SKM-1 treated with dmso at 0.1 percent for 144 hours (cell line): ENCODE measurements at regions not wholly inside any gene's neighbourhood (a gene's known extent, or its start where the extent isn't known, plus 50 kb on each side); places are given as distances from the start of the nearest gene placed in this dataset.
"Not testable (repeated sequence)": the region's sequence is repeated elsewhere in the genome, so short reads cannot be mapped to it uniquely, and the experiment has no call there.

Source experiments
- DNase-seq: peaks from one replicate; lab custom pipeline; 2025; ENCODE audit not compliant: unreplicated experiment; lab: John Stamatoyannopoulos, UW

DNA sequence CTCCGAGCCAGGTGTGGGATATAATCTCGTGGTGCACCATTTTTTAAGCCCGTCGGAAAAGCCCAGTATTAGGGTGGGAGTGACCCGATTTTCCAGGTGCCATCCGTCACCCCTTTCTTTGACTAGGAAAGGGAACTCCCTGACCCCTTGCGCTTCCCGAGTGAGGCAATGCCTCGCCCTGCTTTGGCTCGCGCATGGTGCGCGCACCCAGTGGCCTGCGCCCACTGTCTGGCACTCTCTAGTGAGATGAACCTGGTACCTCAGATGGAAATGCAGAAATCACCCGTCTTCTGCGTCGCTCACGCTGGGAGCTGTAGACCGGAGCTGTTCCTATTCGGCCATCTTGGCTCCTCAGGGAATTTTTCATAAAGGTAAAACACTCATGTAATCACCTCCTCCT is 63.9 kb downstream of the RWDD3 start:
- DNase-seq: not testable (repeated sequence)

DNA sequence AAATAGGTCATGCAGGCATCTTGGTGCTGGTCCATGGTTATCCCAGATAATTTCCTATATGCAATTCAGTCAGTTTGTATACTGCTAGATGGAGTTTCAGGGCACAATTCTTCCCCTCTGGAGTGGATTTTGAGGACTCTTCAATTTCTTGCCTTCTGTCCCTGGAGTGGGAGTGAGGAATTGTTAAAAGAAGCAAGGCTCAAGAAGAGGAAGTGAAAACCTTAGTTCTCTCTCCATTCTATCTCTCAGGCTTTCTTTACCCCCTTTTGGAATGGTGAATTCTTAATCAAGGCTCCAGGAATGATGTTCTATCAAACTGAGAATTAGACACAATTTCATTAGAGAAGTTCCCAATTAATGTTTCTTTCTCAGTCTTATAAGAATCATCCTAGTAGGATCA is 67.1 kb downstream of the RWDD3 start:
- no peak for DNase-seq

- no peak for DNase-seq
Measured at GRCh38 chr1:95301614-95302013, 67.6 kb downstream of the RWDD3 start.

DNA sequence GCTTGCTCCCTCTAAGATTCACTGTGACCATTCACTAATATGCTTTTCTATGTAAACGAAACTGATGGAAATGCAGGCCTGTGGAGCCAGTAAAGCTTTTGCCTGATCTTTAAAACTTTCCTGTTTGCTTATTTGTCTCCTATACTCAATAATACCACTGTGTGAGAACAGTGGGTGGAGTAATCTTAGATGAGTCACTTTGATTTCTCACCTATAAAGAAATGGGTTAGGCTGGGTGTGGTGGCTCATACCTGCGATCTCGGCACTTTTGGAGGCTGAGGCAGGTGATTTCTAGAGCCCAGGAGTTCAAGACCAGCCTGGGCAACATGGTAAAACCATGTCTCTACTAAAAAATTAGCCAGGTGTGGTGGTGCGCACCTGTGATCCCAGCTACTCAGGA is 70.8 kb downstream of the RWDD3 start:
- DNase-seq: no peak

- no peak for DNase-seq
Measured at GRCh38 chr1:95308276-95309030, 74.4 kb downstream of the RWDD3 start.

DNA sequence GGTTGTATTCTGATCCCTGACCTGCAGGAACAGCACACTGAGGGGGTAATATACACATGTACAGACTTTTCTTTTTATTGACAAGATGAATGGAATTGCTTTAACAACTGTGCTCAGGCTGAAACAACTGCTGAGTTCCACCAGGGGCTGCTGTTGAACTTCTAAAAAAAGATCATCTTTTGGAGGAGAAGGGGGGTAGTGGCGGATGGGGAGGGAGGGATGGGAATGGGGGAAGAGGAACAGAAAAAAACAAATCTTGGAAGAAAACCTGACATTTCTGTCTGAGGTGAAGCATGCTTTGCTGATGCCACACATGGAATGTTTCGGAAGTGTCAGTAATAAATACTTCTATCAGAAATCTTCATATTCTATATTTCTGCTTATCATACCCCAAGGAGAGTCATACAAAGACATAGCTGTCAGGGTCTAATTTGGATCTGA is 75.0 kb downstream of the RWDD3 start:
- no peak for DNase-seq

GRCh38 chr1:95311014-95311413 is 77.0 kb downstream of the RWDD3 start:
- DNase-seq: no peak

DNA sequence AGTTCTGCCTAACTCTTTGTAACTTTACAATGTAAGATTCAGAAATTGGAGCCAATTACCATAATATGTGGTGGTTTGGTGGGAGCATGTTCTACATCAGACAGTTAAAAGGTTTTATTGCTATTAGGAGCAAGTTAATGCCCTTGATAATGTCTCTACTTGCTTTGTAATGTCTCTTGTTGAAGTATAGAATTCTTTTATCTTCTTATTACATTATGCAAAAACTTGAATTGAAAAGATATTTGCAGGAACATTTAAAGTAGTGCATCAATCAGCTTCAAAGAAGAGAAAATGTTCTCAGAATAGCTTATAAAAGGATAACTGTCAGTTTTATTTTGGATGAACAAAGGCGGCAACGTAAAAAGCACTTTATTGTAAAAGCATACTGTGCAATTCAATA is 77.8 kb downstream of the RWDD3 start:
- no peak for DNase-seq

GRCh38 chr1:95312181-95312580 is 78.2 kb downstream of the RWDD3 start:
- no peak for DNase-seq

DNA sequence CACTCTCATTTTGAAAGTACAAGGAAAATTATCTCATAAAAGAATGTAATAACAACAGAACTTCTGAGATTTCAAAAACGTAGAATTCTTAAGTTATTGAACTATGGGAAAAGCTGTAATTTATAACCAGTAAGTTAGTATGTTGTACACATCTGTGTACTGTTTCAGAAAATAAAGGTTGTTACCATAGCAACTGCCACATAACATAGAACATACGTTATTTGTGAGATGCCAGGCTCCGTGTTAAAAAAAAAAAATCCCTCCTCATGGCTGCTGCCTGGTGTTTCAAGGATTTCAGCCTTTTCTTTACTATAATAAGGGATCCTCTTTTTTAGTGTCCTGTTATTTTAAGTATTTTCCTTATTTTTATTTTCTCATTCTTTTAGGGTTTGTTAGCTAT is 79.5 kb downstream of the RWDD3 start:
- no peak for DNase-seq

DNA sequence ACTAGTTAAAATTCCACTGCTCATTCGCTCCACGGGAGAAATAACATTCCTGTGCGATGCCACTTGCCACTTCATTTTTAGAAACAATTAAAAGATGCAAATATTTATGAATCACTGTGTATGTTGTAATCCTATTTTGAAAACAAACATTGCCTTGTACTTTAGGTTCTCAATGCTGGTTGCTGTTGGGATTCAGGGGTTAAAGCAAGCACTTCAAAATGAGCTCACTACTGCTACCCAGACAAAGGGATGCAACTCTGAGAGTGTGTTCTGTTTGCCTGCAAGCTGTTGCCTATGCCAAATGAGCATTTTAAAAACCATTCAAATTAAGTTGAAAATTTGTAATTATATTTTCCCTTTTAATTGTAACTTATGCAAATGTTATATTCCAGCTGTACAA is 87.5 kb downstream of the RWDD3 start:
- no peak for DNase-seq

DNA sequence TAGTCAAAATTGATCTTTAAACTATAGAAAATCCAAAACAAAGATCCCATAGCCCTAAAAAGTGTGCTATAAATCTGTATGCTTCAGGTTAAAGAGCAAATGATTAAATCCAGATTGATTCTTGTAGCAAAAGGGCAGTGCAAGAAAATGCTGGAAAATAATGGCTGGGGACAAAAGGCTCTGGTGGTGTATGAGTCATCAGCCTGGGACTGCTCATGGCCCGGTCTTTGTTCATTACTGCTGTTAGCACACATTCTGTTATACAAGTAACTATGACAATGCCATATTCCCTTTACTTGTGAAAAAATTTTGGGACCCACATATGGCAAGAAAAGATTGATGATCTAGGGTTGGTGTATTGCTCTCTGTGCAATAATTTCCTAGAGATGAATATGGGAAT is 89.1 kb downstream of the RWDD3 start:
- DNase-seq: no peak

DNA sequence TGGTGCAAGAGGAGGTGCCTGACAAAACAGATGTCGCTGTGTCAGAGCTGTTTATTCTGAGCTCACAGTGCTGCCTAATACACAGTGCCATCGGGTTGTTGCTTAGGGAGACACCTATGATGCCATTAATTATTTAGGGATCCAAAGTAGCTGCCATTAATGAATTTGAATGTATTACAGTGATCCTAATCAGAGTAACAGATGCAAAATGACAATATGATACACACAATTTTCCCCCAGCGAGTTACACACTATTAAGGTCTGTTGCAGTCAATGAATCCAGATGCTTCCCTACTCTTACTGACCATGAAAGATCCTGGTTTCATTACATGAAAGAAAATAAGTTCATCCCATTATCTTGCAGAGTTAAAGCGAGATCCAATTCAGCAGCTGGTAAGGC is 91.3 kb downstream of the RWDD3 start:
- no peak for DNase-seq

DNA sequence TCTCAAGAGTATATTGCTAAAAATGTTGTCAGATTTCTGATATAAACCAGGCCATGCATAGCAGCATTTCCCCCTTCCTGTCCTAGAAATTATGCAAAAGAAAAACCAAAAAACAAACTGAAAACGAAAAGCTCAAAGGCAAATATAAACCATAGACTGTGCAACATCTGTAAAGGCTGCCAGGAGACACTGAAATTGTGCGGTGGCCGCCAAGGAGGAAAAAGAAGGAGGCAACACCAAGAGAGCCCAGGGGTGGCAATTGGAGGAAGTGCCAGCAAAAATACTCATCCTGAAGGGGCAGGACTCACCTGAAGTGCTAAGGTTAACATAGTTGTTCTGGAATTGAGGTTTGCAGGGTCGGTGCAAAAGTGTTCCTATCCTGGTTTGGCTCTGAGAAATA is 92.0 kb downstream of the RWDD3 start:
- DNase-seq: no peak

- DNase-seq: no peak
Measured at GRCh38 chr1:95332754-95333153, 98.7 kb downstream of the RWDD3 start.

GRCh38 chr1:95339377-95339776 is 105.4 kb downstream of the RWDD3 start:
- no peak for DNase-seq

GRCh38 chr1:95340061-95340460 is 106.1 kb downstream of the RWDD3 start:
- DNase-seq: no peak

DNA sequence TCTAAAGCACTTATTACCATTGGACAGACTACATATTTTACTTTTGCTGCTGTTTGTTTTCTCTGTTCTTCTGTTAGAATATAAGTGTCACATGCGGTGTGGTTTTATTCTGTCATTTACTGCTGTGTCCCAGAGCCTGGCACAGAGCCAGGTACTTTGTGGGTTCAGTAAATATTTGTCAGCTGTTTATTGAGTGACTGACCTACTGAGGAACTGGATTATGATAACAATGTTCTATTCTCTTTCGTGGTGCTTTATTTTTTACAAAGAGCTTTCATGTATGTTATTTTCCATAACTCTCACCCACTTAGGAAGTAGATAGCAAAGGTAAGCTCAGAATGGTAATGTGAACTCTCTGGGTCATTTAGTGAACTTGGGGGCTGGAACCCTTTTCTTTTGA is 118.8 kb downstream of the RWDD3 start:
- no peak for DNase-seq

DNA sequence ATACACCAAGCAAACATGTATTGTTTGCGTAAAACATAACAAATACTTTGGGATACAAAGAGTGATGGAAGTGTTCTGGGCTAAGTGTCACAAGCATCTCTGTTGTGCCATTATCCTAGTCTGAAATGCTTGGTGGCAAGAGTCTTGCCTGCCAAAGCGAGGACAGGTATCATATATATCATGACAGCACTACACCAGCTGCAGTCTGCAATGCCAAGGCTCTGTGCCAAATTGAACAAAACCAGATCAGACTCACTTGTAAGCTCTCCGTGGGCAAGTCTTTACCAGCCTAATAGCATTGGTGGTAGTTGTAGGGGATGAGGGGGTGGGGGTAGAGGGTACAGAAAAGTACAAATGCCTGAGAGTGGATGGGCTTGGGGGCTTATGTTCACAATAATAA is 119.2 kb downstream of the RWDD3 start:
- no peak for DNase-seq

DNA sequence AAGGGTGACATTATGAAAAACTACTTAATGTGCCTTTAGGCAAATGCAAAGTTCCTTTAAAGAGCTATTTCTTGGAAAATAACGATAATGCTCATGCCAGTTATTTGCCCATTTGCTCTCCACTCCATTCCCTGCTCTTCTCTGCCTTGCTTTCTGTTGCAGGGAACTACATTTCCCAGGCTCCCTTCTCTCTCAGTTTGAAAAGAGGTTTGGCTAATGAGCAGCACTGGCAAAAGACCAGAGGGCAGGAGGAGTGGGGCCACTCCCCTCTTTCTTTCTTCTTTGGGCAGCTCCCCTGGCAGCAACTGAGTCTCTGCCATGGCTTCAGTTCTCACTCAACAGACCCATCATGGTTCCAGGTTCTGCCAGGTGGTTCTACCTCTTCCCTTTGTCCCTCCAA is 130.5 kb downstream of the RWDD3 start:
- no peak for DNase-seq

- DNase-seq: no peak
Measured at GRCh38 chr1:95366498-95366897, 132.5 kb downstream of the RWDD3 start.

DNA sequence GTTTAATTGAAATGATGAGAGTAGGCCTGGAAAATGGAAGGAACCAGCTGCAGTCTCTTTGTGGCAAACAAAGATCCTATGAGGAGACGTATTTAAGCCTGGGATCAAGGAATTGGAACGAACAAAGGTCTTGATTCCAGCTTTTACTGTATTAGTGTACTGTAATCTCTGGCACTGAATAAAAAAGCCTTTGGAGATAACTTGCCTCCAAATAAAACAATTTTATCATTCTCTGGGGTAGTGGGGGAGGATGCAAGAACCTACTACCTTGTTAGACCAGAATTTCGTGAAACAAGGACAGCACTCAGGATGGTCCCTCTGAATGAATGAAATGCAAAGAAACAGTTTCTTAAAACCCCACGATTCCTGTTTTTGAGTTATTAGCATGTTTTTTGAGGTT is 134.2 kb downstream of the RWDD3 start:
- no peak for DNase-seq

DNA sequence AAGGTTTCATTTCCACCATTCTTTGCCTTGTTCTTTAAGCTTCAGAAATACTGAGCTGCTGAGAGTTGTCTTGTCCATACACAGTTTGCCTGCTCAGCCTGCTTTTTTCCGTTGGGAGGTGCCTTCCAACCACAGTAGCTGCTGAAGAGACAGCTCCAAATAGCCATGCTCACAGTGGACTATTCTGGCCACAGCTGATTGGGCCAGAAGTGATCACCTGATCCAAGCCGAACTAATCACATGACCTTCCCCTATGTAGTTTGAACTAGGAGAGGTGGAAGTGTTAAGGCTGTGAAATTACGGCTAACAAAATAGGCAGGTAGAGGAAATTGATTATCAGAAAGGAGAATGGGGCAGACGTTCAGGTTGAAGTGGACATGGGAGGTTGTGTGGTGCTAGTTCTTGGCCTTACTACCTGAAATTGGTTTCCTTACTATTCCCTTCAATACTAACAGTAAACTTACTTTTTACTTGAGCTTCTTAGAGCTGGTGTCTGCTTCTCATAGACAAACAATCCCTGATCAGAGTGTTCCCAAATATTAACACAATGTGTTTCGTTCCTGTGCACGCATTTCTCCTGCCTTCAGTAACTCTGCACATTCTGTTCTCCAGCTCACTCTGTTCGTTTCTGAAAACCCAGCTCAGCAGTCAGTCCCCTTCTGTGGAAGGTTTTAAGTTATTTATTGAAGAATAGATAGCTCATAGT is 136.1 kb downstream of the RWDD3 start:
- DNase-seq: no peak
